Smooth muscle cell (in vitro differentiated cells): ENCODE measurements at regions not wholly inside any gene's neighbourhood (a gene's known extent, or its start where the extent isn't known, plus 50 kb on each side); places are given as distances from the start of the nearest gene placed in this dataset.

Experiments used
- DNase-seq: peaks from one replicate; lab custom pipeline; 2025; ENCODE audit not compliant: unreplicated experiment; lab: John Stamatoyannopoulos, UW
- H2AFZ ChIP-seq: fragments of 200-600 bp; sonication (generic); 2 replicates; pipeline ENCODE4 v1.6.0; 2016; ENCODE audit warnings: antibody characterized with exemption, low read depth, mild to moderate bottlenecking
- H3F3A ChIP-seq: fragments of 200-600 bp; sonication (generic); 2 replicates; pipeline ENCODE4 v1.6.0; 2017; ENCODE audit warnings: antibody characterized with exemption, low read depth
- H3K27ac ChIP-seq: fragments of 200-600 bp; sonication (generic); 2 replicates; pipeline ENCODE4 v1.5.1; 2016; ENCODE audit warnings: low read depth, mild to moderate bottlenecking
- H3K27me3 ChIP-seq: fragments of 200-600 bp; sonication (generic); 2 replicates; pipeline ENCODE4 v1.6.1; 2016; ENCODE audit warnings: low read depth, mild to moderate bottlenecking
- H3K36me3 ChIP-seq: fragments of 200-600 bp; sonication (generic); 2 replicates; pipeline ENCODE4 v1.5.1; 2016; ENCODE audit warnings: low read depth
- H3K4me1 ChIP-seq: fragments of 200-600 bp; sonication (generic); 2 replicates; pipeline ENCODE4 v1.5.1; 2016; ENCODE audit warnings: low read depth
- H3K4me2 ChIP-seq: fragments of 200-600 bp; sonication (generic); 2 replicates; pipeline ENCODE4 v1.6.0; 2016; ENCODE audit warnings: mild to moderate bottlenecking
- H3K4me3 ChIP-seq: fragments of 200-600 bp; sonication (generic); 2 replicates; pipeline ENCODE4 v1.5.1; 2016; ENCODE audit warnings: mild to moderate bottlenecking
- H3K79me2 ChIP-seq: fragments of 200-600 bp; sonication (generic); 2 replicates; pipeline ENCODE4 v1.6.0; 2016; ENCODE audit warnings: low read depth, mild to moderate bottlenecking
- H3K9ac ChIP-seq: fragments of 200-600 bp; sonication (generic); 2 replicates; pipeline ENCODE4 v1.6.0; 2016; ENCODE audit warnings: low read depth
- H3K9me3 ChIP-seq: fragments of 200-600 bp; sonication (generic); replicated peaks from 2 replicates; pipeline ENCODE4 v1.5.1; 2016; ENCODE audit warnings: low read depth
- H4K20me1 ChIP-seq: fragments of 200-600 bp; sonication (generic); 2 replicates; pipeline ENCODE4 v1.6.0; 2016; ENCODE audit warnings: low read depth
- CTCF ChIP-seq: fragments of 200-600 bp; sonication (generic); IDR thresholded peaks from 2 replicates; pipeline ENCODE4 v1.5.1; 2017; ENCODE audit warnings: borderline replicate concordance, mild to moderate bottlenecking, antibody characterized with exemption; ENCODE audit not compliant: insufficient read depth, poor library complexity, severe bottlenecking
- WGBS: methylation state at CpG from one replicate; pipeline ENCODE4 v1.1.7; 2016; ENCODE audit warnings: low lambda C conversion rate; 5-methylcytosine and 5-hydroxymethylcytosine counted together

DNA sequence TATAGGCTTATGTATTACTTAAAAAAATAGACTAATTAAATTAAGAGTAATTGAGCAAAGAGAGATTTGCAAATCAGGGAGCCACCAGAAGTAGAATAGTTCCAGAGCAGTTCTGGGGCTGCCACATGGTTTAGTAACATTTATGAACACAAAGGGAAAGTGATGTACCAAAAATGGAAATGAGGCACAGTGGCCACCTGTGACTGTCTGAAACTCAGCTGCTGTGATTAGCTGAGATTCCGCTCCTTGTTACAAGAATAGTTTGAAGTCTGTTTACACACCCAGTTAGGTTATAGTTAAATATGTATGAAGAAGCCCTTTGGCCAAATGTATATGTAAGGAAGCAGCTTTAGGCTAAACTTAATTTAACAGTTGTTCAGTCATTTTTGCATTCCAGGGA, 901.5 kb upstream of the CHORDC1 start:
- Histone ChIP-seq H2AFZ (no peak overlapping the region), H3K27me3 (no peaks in the 10 kb centered on the region), H3K36me3 (no peaks in the 10 kb centered on the region), H3K27ac (no peak overlapping the region), H3K9me3 (no peaks in the 10 kb centered on the region), H3K4me2 (no peak overlapping the region), H3K79me2 (no peaks in the 10 kb centered on the region), H3F3A (no peaks in the 10 kb centered on the region), H3K9ac (no peak overlapping the region), H3K4me3 (no peak overlapping the region), H4K20me1 (no peaks in the 10 kb centered on the region), H3K4me1 (no peaks in the 10 kb centered on the region)
- 96% methylated on average over 1 of the region's 1 CpG for WGBS
- TF ChIP-seq CTCF, result no peak
- DNase-seq, result no peak

DNA sequence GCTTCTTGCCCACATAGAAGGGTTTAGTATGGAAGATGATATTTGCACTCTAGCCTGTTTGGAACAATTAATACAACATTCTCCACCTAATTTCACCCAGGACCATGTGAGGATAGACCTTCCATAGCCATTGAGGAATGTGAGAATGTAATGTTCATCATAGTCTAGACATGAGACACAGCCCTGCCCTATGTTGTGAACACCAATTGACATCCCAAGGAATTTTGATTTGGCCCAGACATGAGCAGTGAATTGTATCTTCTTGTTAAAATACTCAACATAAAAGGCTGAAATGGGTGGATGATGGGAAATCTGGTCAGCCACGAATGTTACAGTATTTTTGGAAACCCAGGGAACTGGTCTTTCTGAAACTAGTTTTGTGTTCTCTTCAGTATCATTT, 892.3 kb upstream of the CHORDC1 start:
- Histone ChIP-seq H4K20me1 (no peaks in the 10 kb centered on the region), H3K27ac (no peak overlapping the region), H3F3A (no peaks in the 10 kb centered on the region), H3K4me3 (no peak overlapping the region), H3K27me3 (peaks cover 6% of the 10 kb centered on the region), H3K79me2 (no peaks in the 10 kb centered on the region), H3K9me3 (no peaks in the 10 kb centered on the region), H3K9ac (no peak overlapping the region), H3K4me1 (no peaks in the 10 kb centered on the region), H3K36me3 (no peaks in the 10 kb centered on the region), H2AFZ (no peak overlapping the region), H3K4me2 (no peak overlapping the region)
- 57% methylated on average over 1 of the region's 1 CpG for WGBS
- TF ChIP-seq CTCF, result no peak
- no peak for DNase-seq

GRCh38 chr11:91104237-91104636, 881.4 kb upstream of the CHORDC1 start:
- no peak for DNase-seq
- Histone ChIP-seq H3K27me3 (no peaks in the 10 kb centered on the region), H3K27ac (no peak overlapping the region), H3K4me2 (no peak overlapping the region), H3K4me1 (peaks cover 4% of the 10 kb centered on the region), H2AFZ (no peak overlapping the region), H3F3A (no peaks in the 10 kb centered on the region), H3K79me2 (no peaks in the 10 kb centered on the region), H4K20me1 (no peaks in the 10 kb centered on the region), H3K9ac (no peak overlapping the region), H3K4me3 (no peak overlapping the region), H3K36me3 (no peaks in the 10 kb centered on the region), H3K9me3 (no peaks in the 10 kb centered on the region)
- 15% methylated on average over 2 of the region's 2 CpGs for WGBS
- TF ChIP-seq CTCF, result no peak

- no peak for DNase-seq
- WGBS, result 76% methylated on average over 3 of the region's 3 CpGs
- H3F3A ChIP-seq, result no peaks in the 10 kb centered on the region
- TF ChIP-seq CTCF, result no peak
- H3K36me3 ChIP-seq, result no peaks in the 10 kb centered on the region
- H3K4me1 ChIP-seq, result peaks cover 4% of the 10 kb centered on the region
- H3K4me2 ChIP-seq, result no peak overlapping the region
- no peaks in the 10 kb centered on the region for H4K20me1 ChIP-seq
- no peak overlapping the region for H2AFZ ChIP-seq
- no peaks in the 10 kb centered on the region for H3K79me2 ChIP-seq
- H3K9ac ChIP-seq, result no peak overlapping the region
- H3K27ac ChIP-seq, result no peak overlapping the region
- no peaks in the 10 kb centered on the region for H3K27me3 ChIP-seq
- no peaks in the 10 kb centered on the region for H3K9me3 ChIP-seq
- no peak overlapping the region for H3K4me3 ChIP-seq
Observed at GRCh38 chr11:91100427-91100826, 877.6 kb upstream of the CHORDC1 start.
